Naive B cell (primary cell): ENCODE measurements at regions not wholly inside any gene's neighbourhood (a gene's known extent, or its start where the extent isn't known, plus 50 kb on each side); places are given as distances from the start of the nearest gene placed in this dataset.
"Not testable (repeated sequence)": the region's sequence is repeated elsewhere in the genome, so short reads cannot be mapped to it uniquely, and the experiment has no call there.

Source experiments
- ATAC-seq, 2 donors: fragments of 150-1000 bp; cut with Tn5 transposase; 2 replicates each; pipeline ENCODE4 v1.10.0; 2021; ENCODE audit warnings: low read depth in 2 of 2, mild to moderate bottlenecking in 2 of 2, moderate library complexity in 2 of 2
- DNase-seq: peaks from one replicate; pipeline ENCODE4 v3.0.0; 2022
- H3K27ac Mint-ChIP-seq, 6 donors: one replicate each; pipeline ENCODE4 v1.8.0; 2020 to 2022; ENCODE audit warnings: mild to moderate bottlenecking in 6 of 6, mixed read lengths in 6 of 6, moderate library complexity in 5 of 6, inconsistent platforms in 2 of 6
- H3K27me3 Mint-ChIP-seq, 3 donors: one replicate each; pipeline ENCODE4 v1.8.0; 2021 to 2022; ENCODE audit warnings: mixed read lengths in 3 of 3, mild to moderate bottlenecking in 1 of 3
- H3K36me3 Mint-ChIP-seq, 2 donors: one replicate each; pipeline ENCODE4 v1.8.0; 2020 to 2022; ENCODE audit warnings: mixed read lengths in 2 of 2, inconsistent platforms in 1 of 2, mild to moderate bottlenecking in 1 of 2
- H3K4me1 Mint-ChIP-seq, 3 donors: one replicate each; pipeline ENCODE4 v1.8.0; 2020 to 2022; ENCODE audit warnings: mixed read lengths in 3 of 3, inconsistent platforms in 1 of 3, mild to moderate bottlenecking in 1 of 3, moderate library complexity in 1 of 3
- H3K4me3 Mint-ChIP-seq, 8 donors: one replicate each; pipeline ENCODE4 v1.8.0; 2020 to 2022; ENCODE audit warnings: mild to moderate bottlenecking in 8 of 8, mixed read lengths in 8 of 8, moderate library complexity in 8 of 8, inconsistent platforms in 2 of 8
- H3K9me3 Mint-ChIP-seq, 7 donors: one replicate each; pipeline ENCODE4 v1.8.0; 2020 to 2022; ENCODE audit warnings: mixed read lengths in 7 of 7, mild to moderate bottlenecking in 5 of 7, inconsistent platforms in 2 of 7, moderate library complexity in 1 of 7

DNA sequence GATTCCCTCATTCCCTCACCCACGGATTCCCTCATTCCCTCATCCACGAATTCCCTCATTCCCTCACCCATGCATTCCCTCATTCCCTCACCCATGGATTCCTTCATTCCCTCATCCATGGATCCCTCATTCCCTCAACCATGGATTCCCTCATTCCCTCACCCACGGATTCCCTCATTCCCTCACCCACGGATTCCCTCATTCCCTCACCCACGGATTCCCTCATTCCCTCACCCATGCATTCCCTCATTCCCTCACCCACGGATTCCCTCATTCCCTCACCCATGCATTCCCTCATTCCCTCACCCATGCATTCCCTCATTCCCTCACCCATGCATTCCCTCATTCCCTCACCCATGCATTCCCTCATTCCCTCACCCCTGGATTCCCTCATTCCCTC, 238.0 kb downstream of the TTLL2 start:
- not testable (repeated sequence) for H3K4me3 Mint-ChIP-seq, H3K4me1 Mint-ChIP-seq, DNase-seq, ATAC-seq, H3K9me3 Mint-ChIP-seq, H3K27ac Mint-ChIP-seq, H3K36me3 Mint-ChIP-seq
- peaks cover 6 to 13% (median 10%) of the 10 kb centered on the region in 3 donors for H3K27me3 Mint-ChIP-seq

DNA sequence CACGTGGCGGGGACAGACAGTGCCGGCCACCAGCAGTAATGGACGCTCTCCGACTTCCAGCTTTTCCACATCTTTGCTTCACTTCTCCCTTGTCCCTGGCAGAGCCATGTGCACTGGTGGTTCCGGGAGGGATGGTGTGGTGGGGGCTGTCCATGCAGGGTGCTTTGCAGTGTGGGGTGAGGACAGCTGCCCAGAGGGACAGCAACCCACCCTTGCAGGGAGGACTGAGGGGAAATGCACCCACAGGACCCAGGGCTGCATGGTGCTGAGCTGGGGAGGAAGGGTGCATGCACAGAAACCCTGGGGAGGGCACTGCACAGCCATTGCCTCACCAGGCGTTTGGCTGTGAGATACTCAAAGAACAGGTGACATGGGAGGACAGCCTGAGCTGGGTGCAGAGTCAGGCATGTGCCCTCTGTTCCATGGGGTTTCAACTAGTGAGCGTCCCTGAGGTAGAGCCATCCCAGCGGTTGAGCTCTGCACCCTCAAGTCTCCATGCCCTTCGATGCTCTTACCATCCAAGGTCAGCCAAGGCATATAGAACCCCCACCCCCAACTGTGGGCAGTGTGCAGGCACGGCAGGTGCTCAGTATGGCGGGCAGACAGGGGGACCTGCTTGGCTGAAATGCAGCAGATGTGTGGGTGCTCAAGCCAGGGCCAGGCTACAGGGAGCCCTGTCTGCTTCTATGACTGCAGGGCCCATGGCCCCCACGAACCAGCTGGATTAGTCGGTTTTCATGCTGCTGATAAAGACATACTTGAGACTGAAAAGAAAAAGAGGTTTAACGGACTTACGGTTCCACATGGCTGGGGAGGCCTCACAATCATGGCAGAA, 239.7 kb downstream of the TTLL2 start:
- no peaks in the 10 kb centered on the region for H3K4me1 Mint-ChIP-seq
- no peak for ATAC-seq
- H3K27ac Mint-ChIP-seq: no peak overlapping the region

DNA sequence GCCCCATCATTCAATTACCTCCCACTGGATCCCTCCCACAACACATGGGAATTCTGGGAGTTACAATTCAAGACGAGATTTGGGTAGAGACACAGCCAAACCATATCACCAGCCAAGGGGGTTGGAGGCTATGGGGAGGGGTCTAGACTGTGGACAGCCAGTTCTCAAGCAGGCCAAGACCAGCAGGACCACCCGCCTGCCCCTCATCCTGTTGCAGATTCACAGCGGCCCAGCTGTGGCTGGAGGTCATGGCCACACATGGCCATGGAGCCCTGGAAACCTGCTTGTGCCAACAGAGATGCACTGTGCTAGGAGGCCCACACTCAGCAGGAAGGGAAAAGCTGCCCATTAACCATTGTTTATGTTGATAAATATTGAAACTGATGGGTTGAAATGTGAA, 240.5 kb downstream of the TTLL2 start:
- H3K9me3 Mint-ChIP-seq: peaks cover 0 to 4% (median 0%) of the 10 kb centered on the region in 7 donors
- H3K36me3 Mint-ChIP-seq: no peaks in the 10 kb centered on the region
- no peak for DNase-seq
- no peak overlapping the region for H3K4me3 Mint-ChIP-seq
- H3K27me3 Mint-ChIP-seq: peaks cover 4 to 13% (median 5%) of the 10 kb centered on the region in 3 donors
- no peaks in the 10 kb centered on the region for H3K4me1 Mint-ChIP-seq
- no peak overlapping the region for H3K27ac Mint-ChIP-seq
- no peak for ATAC-seq

More for the DNA sequence above, 239.7 kb downstream of the TTLL2 start:
- H3K9me3 Mint-ChIP-seq: peaks cover 0 to 4% (median 0%) of the 10 kb centered on the region in 7 donors
- H3K4me3 Mint-ChIP-seq: no peak overlapping the region
- DNase-seq: no peak
- peaks cover 4 to 13% (median 6%) of the 10 kb centered on the region in 3 donors for H3K27me3 Mint-ChIP-seq
- H3K36me3 Mint-ChIP-seq: no peaks in the 10 kb centered on the region

DNA sequence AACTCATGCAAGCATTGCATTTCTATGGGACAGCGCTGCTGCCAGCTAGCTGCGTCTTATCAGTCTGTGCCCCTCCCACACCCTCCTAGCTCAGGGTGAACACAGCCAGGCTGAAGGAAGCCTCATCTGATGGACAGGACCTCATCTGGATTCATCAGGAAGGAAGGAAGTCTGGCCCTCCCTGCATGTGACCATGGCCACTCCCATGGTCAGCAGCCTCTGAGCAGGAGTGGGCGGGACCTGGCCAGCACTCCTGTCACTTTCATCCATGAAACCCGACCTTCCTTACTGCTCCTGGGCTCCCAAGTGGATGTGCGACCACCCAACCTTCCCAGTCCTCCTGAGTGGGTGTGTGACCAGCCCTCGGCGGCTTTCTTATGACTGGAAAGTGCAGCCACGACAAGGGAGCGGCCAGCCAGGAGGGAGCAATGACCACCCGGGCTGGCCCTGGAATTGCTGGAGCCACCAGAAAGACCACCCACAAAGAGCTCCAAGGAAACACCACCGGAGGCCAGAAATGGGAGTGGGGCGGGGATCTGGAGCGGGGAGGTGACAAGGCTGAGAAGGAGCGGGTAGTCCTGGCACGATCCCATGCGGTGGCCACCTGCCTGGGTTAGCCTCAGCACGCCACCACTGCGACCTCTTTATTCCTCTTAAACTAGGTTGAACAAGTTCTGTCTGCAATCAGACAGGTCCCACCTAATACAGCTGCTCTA, 241.2 kb downstream of the TTLL2 start:
- peaks cover 0 to 4% (median 0%) of the 10 kb centered on the region in 7 donors for H3K9me3 Mint-ChIP-seq
- no peaks in the 10 kb centered on the region for H3K36me3 Mint-ChIP-seq
- ATAC-seq (no peak), DNase-seq (no peak)
- H3K27ac Mint-ChIP-seq: no peak overlapping the region
- H3K4me3 Mint-ChIP-seq: no peak overlapping the region
- no peaks in the 10 kb centered on the region for H3K4me1 Mint-ChIP-seq
- peaks cover 4 to 15% (median 5%) of the 10 kb centered on the region in 3 donors for H3K27me3 Mint-ChIP-seq

DNA sequence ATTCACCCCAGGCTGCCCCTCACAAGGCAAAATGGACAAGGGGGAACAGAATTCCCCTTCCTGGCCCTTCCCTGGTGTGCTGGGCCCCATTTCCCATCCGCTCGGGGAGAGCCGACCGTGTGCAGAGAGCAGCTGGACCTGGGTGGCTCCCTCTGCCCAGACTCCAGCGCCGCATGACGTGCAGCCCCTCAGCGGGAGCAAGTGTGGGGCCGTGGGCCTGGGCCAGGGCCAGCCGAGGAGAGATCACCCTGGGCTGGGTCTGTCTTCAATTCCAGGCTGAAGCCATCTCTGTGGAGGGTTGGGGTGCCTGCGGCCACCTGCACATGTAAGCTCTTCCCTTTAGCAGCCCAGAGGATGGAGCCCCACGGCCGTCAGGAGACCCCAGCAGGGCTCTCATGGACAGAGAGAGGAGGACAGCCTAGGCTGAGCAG, 241.8 kb downstream of the TTLL2 start:
- ATAC-seq (no peak), DNase-seq (no peak)
- no peak overlapping the region for H3K27ac Mint-ChIP-seq
- H3K36me3 Mint-ChIP-seq: no peaks in the 10 kb centered on the region
- H3K4me1 Mint-ChIP-seq: no peaks in the 10 kb centered on the region
- H3K4me3 Mint-ChIP-seq: no peak overlapping the region
- H3K9me3 Mint-ChIP-seq: peaks cover 0 to 4% (median 0%) of the 10 kb centered on the region in 7 donors
- peaks cover 0 to 15% (median 5%) of the 10 kb centered on the region in 3 donors for H3K27me3 Mint-ChIP-seq

DNA sequence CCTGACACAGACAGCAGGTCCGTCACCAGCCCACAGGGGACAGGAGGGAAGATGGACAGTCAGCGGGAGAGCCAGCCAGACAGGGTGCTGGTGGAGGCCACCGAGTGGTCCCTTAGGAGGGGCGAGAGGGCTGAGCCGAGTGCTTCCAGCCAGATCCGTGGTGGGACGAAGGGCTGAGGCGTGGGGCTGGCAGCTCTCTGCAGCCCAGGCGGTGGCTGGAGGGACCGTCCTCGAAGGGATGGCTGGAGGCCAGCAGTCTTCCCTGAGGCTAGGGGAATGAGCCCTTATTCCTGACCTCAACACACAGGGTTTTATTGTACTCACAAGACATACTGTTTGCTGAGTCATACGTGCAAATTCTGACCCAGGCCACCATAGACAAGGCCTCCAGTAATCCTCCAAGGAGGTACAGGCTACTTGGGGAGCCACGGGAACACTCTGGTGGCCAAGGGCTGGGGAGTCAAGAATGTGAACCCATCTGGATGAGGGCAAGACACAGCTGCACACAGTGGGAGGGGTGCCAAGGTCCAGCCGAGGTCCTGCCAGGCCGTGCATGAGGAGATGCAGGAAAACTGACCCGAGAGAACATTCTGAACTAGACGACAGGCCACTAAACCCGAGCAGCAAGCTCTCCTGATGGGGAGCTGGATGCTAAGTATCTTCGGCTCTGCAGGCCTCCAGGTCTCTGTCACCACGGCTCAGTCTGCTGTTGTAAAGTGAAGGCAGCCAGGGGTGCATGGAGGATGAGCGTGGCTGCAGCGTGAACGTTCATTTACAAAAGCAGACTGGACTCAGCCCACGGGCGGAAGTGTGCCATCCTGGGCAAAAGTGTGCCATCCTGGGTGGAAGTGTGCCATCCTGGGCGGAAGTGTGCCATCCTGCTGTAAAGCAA, 242.5 kb downstream of the TTLL2 start:
- ATAC-seq: no peak
- no peaks in the 10 kb centered on the region for H3K4me1 Mint-ChIP-seq
- no peak overlapping the region for H3K4me3 Mint-ChIP-seq
- peaks cover 0 to 4% (median 0%) of the 10 kb centered on the region in 7 donors for H3K9me3 Mint-ChIP-seq
- no peak for DNase-seq
- H3K27ac Mint-ChIP-seq: no peak overlapping the region
- H3K27me3 Mint-ChIP-seq: peaks cover 0 to 15% (median 5%) of the 10 kb centered on the region in 3 donors
- no peaks in the 10 kb centered on the region for H3K36me3 Mint-ChIP-seq

DNA sequence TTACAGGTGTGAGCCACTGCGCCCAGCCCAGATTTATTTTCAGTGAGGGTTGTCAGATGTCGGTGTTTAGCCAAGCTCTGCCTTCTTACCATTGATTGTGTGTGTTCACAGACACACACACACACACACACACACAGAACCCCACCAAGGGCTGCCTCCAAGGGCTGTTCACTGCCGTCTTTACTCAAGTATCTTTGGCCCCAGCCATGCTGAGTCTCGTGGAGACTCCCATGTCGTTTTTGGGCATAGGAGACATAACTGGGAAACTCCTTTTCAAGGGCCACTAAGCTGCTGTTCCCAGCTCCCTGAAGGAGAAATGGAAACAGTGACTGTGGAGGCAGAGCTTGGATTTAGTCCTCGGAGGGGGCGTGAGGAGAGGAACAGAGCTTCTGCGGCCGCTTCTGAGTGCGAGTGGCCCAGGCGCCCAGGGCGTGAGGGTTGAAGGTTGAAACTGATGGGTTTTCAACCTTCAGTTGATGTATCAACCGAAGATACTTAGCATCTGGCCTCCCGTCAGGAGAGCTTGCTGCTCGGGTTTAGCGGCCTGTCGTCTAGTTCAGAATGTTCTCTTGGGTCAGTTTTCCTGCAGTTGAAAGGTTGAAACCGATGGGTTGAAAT, 243.6 kb downstream of the TTLL2 start:
- Mint-ChIP-seq H3K4me1 (no peaks in the 10 kb centered on the region), H3K27me3 (peaks cover 0 to 15% (median 5%) of the 10 kb centered on the region in 3 donors), H3K27ac (peak overlapping the region in 1 of 6 donors; percentile 69), H3K36me3 (no peaks in the 10 kb centered on the region), H3K4me3 (no peak overlapping the region), H3K9me3 (peaks cover 0 to 4% (median 0%) of the 10 kb centered on the region in 7 donors)
- DNase-seq (no peak), ATAC-seq (no peak)

DNA sequence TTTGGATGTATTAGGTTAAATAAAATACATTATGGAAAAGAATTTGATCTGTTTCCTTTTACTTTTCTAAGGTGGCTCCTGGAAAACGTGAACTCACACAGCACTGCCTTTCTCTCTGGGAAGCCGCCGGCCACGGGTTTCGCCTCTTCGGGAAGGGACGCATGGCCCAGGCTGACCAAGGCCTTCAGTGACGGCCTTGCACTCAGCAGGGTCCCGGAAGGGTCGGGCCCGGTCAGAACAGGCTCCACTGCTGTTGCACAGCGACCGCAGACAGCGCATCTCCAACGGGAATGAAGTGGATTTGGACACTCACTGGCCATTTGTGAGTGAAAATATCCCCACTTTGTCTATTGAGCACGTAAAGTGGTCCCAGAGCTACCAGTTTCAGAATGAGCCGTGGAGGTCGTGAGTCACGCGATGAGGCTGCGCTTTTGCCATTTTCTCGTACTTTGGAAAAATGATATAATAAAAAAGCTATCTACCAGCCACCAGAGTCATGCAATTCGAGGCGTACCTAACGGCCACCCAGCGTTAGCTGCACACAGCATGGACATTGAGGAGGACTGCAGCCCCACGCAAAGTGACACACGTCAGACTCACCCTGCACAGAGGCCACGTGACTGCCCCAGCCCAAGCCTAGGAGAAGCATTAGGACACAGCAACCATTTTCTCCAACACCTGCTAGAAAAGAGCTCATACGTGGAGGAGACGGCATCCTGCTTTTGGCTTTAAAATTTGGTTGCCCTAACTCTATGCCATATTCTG, 244.3 kb downstream of the TTLL2 start:
- H3K9me3 Mint-ChIP-seq: no peaks in the 10 kb centered on the region
- DNase-seq (no peak), ATAC-seq (no peak)
- H3K36me3 Mint-ChIP-seq: no peaks in the 10 kb centered on the region
- H3K27me3 Mint-ChIP-seq: peaks cover 0 to 15% (median 5%) of the 10 kb centered on the region in 3 donors
- H3K4me1 Mint-ChIP-seq: no peaks in the 10 kb centered on the region
- H3K4me3 Mint-ChIP-seq: no peak overlapping the region
- H3K27ac Mint-ChIP-seq: no peak overlapping the region

DNA sequence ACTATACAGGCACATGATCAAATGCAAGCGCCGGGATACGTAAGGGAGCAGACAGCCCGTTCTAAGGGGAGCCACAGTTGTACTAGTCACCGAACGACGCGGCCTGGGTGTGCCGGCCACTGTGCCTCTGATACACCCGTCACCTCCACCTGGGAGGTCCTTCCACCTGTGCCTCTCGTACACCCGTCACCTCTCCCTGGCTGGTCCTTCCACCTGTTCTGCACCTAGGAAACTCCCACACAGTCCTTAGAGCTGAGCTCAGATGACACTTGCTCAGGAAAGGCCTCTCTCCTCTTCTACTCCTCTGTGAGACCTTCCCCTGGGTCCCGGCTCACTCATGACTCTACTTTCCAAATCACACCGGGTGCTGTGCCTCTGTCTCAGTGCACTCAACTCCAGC, 245.0 kb downstream of the TTLL2 start:
- Mint-ChIP-seq H3K4me3 (no peak overlapping the region), H3K36me3 (no peaks in the 10 kb centered on the region), H3K4me1 (no peaks in the 10 kb centered on the region), H3K9me3 (no peaks in the 10 kb centered on the region), H3K27ac (no peak overlapping the region), H3K27me3 (peaks cover 0 to 15% (median 5%) of the 10 kb centered on the region in 3 donors)
- no peak for DNase-seq
- no peak for ATAC-seq

DNA sequence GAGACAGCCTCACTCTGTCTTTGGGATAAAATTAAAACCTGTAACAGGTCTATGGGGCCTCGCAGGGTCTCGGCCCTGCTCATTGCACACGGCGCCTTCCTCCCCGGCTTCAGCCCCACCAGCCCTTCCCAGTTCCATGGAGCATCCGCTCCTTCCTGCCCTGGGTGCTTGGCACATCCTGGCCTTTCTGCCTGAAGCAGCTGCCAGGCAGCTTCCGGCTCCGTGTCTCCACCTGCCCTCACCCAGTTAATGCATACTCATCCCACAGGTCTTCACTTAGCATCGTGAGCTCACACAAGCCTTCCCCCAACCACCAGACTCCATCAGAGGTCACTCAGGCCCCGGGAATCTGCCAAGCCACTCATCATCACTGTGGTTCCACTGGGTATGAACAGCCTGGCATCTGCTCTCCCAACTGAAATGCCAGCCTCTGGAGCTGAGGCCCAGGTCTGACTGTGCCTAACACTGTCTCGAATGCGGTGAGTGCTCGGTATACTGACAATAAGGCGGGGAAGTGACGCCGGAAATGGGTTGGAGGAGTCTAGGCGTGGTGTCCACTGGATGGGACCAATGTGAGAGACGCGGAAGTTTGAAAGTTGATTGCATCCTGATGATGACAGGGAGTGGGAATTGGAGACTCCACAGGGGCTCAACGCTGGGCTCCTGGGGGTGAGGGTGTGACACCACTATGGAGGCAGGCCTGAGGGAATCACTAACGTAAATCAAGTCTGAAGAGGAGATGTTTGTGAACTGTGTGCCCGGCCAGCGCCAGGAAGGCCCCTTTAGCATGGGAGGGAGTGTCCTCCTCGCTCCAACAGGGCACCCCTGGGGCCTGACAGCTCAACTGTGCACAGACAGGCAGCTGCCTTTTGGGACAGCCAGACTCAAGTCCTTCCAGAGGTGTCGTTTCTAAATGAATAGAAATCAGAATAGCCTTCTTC, 245.8 kb downstream of the TTLL2 start:
- no peaks in the 10 kb centered on the region for H3K36me3 Mint-ChIP-seq
- H3K27ac Mint-ChIP-seq: no peak overlapping the region
- ATAC-seq: no peak
- H3K9me3 Mint-ChIP-seq: peaks cover 0 to under 1% (median 0%) of the 10 kb centered on the region in 7 donors
- no peak overlapping the region for H3K4me3 Mint-ChIP-seq
- peaks cover 0 to 15% (median 5%) of the 10 kb centered on the region in 3 donors for H3K27me3 Mint-ChIP-seq
- H3K4me1 Mint-ChIP-seq: no peaks in the 10 kb centered on the region
- DNase-seq: no peak

DNA sequence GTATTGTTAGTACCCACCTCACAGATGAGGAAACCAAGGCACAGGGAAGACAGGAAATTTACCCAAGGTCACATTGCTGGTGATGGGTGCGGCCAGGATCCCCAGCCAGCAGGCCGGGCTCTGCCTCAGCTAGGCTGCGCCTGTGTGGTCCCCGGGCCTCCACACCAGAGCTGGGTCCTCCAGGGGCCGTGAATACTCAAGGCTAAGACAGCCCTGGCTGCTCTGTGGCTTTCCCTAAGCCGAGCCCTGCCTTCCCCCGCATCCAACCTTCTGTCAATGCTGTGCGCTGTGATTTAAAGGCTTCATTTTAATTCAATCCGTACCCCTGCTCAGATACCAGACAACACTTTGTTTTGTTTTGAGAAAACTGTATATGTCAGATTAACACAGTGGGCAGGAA, 246.7 kb downstream of the TTLL2 start:
- ATAC-seq: no peak
- Mint-ChIP-seq H3K27me3 (peaks cover 0 to 15% (median 5%) of the 10 kb centered on the region in 3 donors), H3K4me3 (no peak overlapping the region), H3K4me1 (no peaks in the 10 kb centered on the region), H3K36me3 (no peaks in the 10 kb centered on the region), H3K9me3 (peaks cover 0 to 2% (median 0%) of the 10 kb centered on the region in 7 donors), H3K27ac (no peak overlapping the region)
- DNase-seq: no peak
